Lower leg skin (tissue), 4 donors: ENCODE measurements at regions not wholly inside any gene's neighbourhood (a gene's known extent, or its start where the extent isn't known, plus 50 kb on each side); places are given as distances from the start of the nearest gene placed in this dataset.

ENCODE experiments used
- DNase-seq, 2 donors: peaks; one replicate each; pipeline ENCODE4 v3.0.0-alpha.2; 2019; ENCODE audit warnings: low spot score in 2 of 2
- H3K4me3 ChIP-seq: fragments of 200-600 bp; sonication (generic); 2 replicates; pipeline ENCODE4 v1.5.1; 2017; ENCODE audit warnings: mild to moderate bottlenecking, low read depth; ENCODE audit not compliant: poor library complexity, severe bottlenecking
- POLR2A ChIP-seq, 2 donors: fragments of 450-650 bp; IDR thresholded peaks; one replicate each; pipeline ENCODE4 v1.6.1; 2016 to 2017; ENCODE audit warnings: antibody characterized with exemption in 2 of 2, mild to moderate bottlenecking in 1 of 2, moderate library complexity in 1 of 2
- WGBS, 2 donors: methylation state at CpG; one replicate each; pipeline ENCODE4 v1.1.5; 2018; 5-methylcytosine and 5-hydroxymethylcytosine counted together
- intact Hi-C: fragments of 100-400 bp; cut with DNase I; formaldehyde crosslinking; loops from one replicate; pipeline ENCODE4 v1.15.0; 2023; ENCODE audit warnings: low total_unique reads
- TF ChIP-seq, protein P1 (sequence below), 3 donors: fragments of 450-650 bp; IDR thresholded peaks; one replicate each; pipeline ENCODE4 v1.5.1; 2016; ENCODE audit warnings: antibody characterized with exemption in 3 of 3, mild to moderate bottlenecking in 3 of 3, moderate library complexity in 2 of 3

DNA sequence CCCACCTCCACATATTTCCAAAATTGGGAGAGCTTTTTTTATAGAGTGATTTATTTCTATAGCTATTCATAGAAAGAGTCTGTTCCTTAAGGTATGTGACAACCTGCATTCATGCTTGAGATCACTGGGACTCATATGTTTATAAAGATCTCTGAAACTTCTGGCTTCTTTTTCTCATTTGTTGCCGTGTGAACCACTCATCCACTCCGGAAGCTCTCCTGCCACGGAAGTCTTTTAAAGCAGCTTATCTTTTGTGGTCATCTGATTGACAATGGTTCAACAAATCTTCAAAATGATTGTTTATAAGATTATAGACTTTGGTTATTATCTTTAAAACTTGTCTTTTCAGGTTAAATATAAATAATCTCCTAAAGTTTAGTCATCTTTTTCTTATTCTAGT is 260.5 kb downstream of the C3orf38 start:
- WGBS, 2 donors = 52 to 59% methylated on average over 3 of the region's 3 CpGs
- H3K4me3 ChIP-seq = no peak overlapping the region
- intact Hi-C loops = no loop called here
- no peak for DNase-seq
- TF ChIP-seq POLR2A (IDR thresholded peaks at IDR 0.05) = no peak
- TF ChIP-seq, protein P1, sequence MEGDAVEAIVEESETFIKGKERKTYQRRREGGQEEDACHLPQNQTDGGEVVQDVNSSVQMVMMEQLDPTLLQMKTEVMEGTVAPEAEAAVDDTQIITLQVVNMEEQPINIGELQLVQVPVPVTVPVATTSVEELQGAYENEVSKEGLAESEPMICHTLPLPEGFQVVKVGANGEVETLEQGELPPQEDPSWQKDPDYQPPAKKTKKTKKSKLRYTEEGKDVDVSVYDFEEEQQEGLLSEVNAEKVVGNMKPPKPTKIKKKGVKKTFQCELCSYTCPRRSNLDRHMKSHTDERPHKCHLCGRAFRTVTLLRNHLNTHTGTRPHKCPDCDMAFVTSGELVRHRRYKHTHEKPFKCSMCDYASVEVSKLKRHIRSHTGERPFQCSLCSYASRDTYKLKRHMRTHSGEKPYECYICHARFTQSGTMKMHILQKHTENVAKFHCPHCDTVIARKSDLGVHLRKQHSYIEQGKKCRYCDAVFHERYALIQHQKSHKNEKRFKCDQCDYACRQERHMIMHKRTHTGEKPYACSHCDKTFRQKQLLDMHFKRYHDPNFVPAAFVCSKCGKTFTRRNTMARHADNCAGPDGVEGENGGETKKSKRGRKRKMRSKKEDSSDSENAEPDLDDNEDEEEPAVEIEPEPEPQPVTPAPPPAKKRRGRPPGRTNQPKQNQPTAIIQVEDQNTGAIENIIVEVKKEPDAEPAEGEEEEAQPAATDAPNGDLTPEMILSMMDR (IDR thresholded peaks at IDR 0.05) = no peak

DNA sequence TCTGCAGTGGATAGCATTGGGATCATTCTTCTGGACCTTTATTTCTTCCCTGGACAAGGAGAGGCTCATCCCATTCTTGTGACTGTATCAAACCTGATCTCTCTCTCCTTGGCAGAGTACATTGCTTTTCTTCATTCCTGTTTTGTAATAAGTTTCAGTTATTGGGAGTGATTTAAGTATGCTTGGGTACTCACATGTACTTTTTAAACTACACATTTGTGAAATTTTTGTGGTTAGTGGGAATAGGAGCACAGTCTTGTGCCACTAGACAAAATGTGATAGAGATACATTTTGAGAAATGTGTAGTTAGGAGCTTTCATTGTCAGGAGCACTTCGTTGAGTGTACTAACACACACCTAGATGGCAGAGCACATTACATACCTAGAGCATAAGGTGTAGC is 262.6 kb downstream of the C3orf38 start:
- TF ChIP-seq POLR2A (IDR thresholded peaks at IDR 0.05) = no peak
- TF ChIP-seq, protein P1 (IDR thresholded peaks at IDR 0.05) = no peak

DNA sequence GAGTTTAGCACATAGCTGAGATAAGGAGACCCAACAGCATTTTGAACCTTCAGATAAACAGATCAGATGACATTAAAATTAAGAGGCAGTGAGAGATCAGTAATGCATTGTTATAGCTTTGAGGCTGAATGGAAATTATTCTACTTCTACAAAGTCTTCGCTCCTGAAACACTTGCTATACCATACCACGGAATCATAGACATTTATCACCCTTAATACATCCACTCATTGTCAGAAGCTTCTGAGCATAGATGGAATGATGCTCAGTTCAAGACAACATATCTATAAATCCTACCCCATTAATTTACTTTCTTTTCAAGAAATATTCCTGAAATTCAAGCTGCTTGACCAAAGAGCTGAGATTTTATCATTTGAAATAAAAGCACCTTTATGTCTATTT is 266.7 kb downstream of the C3orf38 start:
- TF ChIP-seq, protein P1 (IDR thresholded peaks at IDR 0.05) = no peak
- TF ChIP-seq POLR2A (IDR thresholded peaks at IDR 0.05) = no peak
- intact Hi-C loops = no loop called here

More for the DNA sequence above, 262.6 kb downstream of the C3orf38 start:
- DNase-seq = no peak
- intact Hi-C loops = no loop called here
- H3K4me3 ChIP-seq = no peak overlapping the region
- WGBS, 2 donors = 61 to 67% methylated on average over 1 of the region's 1 CpG

DNA sequence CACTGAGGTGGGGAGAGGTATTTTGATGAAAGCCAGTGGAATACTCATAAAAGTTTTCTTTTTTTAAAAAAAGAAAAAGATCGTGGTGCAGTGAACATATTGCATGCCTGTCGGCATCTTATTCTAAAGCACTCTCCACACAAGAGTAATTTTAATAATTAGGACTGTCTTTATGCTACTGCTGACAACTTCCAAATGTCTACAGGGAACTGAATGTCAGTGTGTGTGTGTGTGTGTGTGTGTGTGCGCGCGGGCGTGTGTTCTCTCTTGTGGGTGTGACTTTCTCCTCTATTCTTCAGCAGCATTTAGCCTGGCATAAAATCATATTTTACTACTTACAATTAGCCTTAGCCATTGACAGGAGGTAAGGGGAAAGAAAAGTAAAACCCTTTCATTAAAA is 268.5 kb downstream of the C3orf38 start:
- WGBS, 2 donors = 76 to 77% methylated on average over 6 of the region's 6 CpGs
- no peak for DNase-seq
- TF ChIP-seq POLR2A (IDR thresholded peaks at IDR 0.05) = no peak
- TF ChIP-seq, protein P1 (IDR thresholded peaks at IDR 0.05) = no peak
- no peak overlapping the region for H3K4me3 ChIP-seq
- intact Hi-C loops = no loop called here

More for the DNA sequence above, 266.7 kb downstream of the C3orf38 start:
- H3K4me3 ChIP-seq = no peak overlapping the region
- WGBS, 2 donors = 85 to 93% methylated on average over 2 of the region's 2 CpGs
- no peak for DNase-seq

DNA sequence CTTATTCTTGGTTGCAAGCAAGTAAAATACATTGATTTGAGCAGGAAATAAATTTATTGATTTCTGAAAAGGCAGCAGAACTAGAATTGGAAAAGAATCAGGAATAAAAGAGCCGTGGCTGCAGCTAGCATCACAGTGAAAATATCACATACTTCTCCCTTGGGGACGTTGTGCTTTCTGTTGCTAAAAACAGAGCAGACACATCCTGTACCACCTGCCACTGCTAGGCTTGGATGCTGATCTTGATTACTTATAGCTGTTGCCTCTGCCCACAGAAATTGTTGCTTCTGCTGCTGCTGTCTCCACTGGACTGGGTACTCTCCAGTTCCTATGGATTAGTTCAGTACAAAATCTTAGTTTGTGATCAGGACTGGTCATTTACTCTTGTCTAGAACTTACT is 283.8 kb downstream of the C3orf38 start:
- TF ChIP-seq, protein P1 (IDR thresholded peaks at IDR 0.05) = no peak
- TF ChIP-seq POLR2A (IDR thresholded peaks at IDR 0.05) = no peak
- no peak overlapping the region for H3K4me3 ChIP-seq
- 19 to 33% methylated on average over 2 of the region's 2 CpGs for WGBS, 2 donors
- no peak for DNase-seq
- intact Hi-C loops = no loop called here

- DNase-seq = no peak
- 82 to 88% methylated on average over 2 of the region's 2 CpGs for WGBS, 2 donors
- no peak overlapping the region for H3K4me3 ChIP-seq
- TF ChIP-seq POLR2A (IDR thresholded peaks at IDR 0.05) = no peak
- TF ChIP-seq, protein P1 (IDR thresholded peaks at IDR 0.05) = no peak
- intact Hi-C loops = no loop called here
Measured at GRCh38 chr3:88434001-88434400, 284.2 kb downstream of the C3orf38 start.
